PFSK-1 (cell line): ENCODE measurements at regions not wholly inside any gene's neighbourhood (a gene's known extent, or its start where the extent isn't known, plus 50 kb on each side); places are given as distances from the start of the nearest gene placed in this dataset.

ENCODE experiments used
- FOXP2 ChIP-seq: optimal IDR thresholded peaks from 2 replicates; pipeline ENCODE3; 2011; ENCODE audit warnings: borderline replicate concordance, control low read depth, inconsistent platforms; ENCODE audit not compliant: insufficient read depth; ENCODE audit errors: extremely low read length, extremely low read depth
- POLR2AphosphoS5 ChIP-seq: IDR thresholded peaks from 2 replicates; pipeline ENCODE4 v1.6.1; 2012; ENCODE audit warnings: low read depth, mild to moderate bottlenecking, control low read depth, low read length, moderate library complexity
- SIN3A ChIP-seq: IDR thresholded peaks from 2 replicates; pipeline ENCODE4 v1.6.1; 2012; ENCODE audit warnings: mild to moderate bottlenecking, low read length, moderate library complexity, borderline replicate concordance; ENCODE audit not compliant: insufficient read depth
- TAF1 ChIP-seq: IDR thresholded peaks from 2 replicates; pipeline ENCODE4 v1.6.1; 2012; ENCODE audit warnings: low read length, control low read depth, borderline replicate concordance; ENCODE audit not compliant: insufficient read depth
- TF ChIP-seq, protein P1 (sequence below), 2 experiments: IDR thresholded peaks; 2 replicates each; pipeline versions ENCODE4 v1.6.1 to v1.8.0; 2011 to 2012; ENCODE audit warnings: low read depth in 2 of 2, low read length in 2 of 2, control low read depth in 1 of 2, inconsistent platforms in 1 of 2, mild to moderate bottlenecking in 1 of 2, moderate library complexity in 1 of 2; ENCODE audit not compliant: insufficient read depth in 1 of 2

DNA sequence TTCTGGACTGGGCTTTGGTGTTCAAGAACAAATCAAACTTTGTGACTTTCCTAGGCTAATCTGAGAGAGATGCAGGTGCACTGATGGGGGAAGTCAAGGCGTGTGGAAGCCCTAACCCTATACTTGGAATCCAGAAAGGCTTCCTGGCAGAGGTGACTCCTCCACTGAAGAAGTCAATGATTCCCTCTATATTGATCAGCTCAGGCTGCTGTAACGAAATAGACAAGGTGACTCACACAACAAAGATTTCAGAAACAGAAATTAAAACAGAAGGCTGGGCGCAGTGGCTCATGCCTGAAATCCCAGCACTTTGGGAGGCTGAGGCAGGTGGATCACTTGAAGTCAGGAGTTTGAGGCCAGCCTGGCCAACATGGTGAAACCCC lies 69.6 kb upstream of the GGTA1 start:
- TF ChIP-seq SIN3A (no peak), FOXP2 (no peak), POLR2AphosphoS5 (no peak), TAF1 (no peak)
- TF ChIP-seq, protein P1, sequence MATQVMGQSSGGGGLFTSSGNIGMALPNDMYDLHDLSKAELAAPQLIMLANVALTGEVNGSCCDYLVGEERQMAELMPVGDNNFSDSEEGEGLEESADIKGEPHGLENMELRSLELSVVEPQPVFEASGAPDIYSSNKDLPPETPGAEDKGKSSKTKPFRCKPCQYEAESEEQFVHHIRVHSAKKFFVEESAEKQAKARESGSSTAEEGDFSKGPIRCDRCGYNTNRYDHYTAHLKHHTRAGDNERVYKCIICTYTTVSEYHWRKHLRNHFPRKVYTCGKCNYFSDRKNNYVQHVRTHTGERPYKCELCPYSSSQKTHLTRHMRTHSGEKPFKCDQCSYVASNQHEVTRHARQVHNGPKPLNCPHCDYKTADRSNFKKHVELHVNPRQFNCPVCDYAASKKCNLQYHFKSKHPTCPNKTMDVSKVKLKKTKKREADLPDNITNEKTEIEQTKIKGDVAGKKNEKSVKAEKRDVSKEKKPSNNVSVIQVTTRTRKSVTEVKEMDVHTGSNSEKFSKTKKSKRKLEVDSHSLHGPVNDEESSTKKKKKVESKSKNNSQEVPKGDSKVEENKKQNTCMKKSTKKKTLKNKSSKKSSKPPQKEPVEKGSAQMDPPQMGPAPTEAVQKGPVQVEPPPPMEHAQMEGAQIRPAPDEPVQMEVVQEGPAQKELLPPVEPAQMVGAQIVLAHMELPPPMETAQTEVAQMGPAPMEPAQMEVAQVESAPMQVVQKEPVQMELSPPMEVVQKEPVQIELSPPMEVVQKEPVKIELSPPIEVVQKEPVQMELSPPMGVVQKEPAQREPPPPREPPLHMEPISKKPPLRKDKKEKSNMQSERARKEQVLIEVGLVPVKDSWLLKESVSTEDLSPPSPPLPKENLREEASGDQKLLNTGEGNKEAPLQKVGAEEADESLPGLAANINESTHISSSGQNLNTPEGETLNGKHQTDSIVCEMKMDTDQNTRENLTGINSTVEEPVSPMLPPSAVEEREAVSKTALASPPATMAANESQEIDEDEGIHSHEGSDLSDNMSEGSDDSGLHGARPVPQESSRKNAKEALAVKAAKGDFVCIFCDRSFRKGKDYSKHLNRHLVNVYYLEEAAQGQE (IDR thresholded peaks at IDR 0.05; ENCODE audit: insufficient read depth in 1 of 2, low read depth in 2 of 2, low read length in 2 of 2): no peak

DNA sequence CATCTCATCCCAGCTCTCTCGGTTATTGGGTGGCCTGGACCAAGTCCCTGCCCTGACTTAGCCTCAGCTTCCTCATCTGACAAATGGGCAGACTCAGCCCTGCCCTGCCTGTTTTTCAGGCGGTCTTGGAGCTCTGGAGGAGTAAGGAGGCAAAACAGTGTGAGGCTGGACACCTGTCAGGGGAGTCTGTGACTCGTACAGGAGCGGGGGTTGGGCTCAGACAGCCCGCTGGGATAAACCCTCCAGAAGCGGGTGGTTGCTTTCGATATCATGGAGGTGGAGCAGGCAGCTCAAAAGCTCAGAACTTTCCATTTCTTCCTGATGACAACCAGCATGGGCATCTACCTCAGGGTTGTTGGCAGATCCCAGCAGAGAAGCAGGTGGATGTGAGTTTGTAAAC lies 72.9 kb upstream of the GGTA1 start:
- TF ChIP-seq TAF1: no peak
- TF ChIP-seq, protein P1 (IDR thresholded peaks at IDR 0.05; ENCODE audit: insufficient read depth in 1 of 2, low read depth in 2 of 2, low read length in 2 of 2): no peak
- no peak for TF ChIP-seq POLR2AphosphoS5
- no peak for TF ChIP-seq SIN3A
- no peak for TF ChIP-seq FOXP2

GRCh38 chr9:121573717-121574485 lies 74.3 kb upstream of the GGTA1 start:
- TF ChIP-seq, protein P1 (IDR thresholded peaks at IDR 0.05; ENCODE audit: insufficient read depth in 1 of 2, low read depth in 2 of 2, low read length in 2 of 2): no peak
- TF ChIP-seq POLR2AphosphoS5 (no peak), TAF1 (no peak), SIN3A (no peak), FOXP2 (no peak)

DNA sequence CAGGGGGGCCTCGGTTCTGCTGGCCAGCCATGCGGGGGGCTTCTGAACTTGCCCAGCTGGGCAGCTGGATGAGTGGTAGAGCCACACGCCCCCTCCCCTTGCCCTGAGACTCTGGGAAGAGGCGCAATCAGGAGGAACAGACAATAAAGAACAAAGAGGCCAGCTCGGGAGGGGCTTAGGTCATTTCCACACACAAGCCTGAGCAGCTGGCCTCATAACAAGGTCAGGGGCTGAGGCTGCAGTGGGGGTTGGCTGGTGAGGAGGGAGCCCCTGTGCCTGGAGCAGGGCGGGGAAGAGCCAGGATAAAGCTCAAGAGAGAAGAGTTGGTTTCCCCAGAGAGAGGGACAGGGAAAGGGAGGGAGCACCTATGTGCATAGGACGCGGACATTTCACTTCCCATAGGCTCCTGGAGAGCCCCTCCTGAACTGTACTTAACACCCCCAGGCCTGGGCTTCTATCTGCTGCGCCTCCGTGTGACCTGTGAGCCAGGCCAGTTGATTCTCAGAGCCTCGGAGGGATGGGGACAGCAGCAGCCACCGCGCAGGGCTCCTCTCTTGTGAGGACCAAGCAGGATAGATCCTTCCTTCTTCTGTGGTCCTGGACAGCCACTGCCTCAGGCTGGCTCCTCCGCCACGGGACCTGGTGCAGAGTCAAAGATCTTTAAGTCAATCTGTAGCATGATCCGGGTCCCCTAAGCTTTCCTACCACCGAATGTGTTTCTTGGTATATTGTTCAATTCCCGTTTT lies 75.3 kb upstream of the GGTA1 start:
- TF ChIP-seq SIN3A (no peak), TAF1 (no peak), FOXP2 (no peak), POLR2AphosphoS5 (no peak)
- TF ChIP-seq, protein P1 (IDR thresholded peaks at IDR 0.05; ENCODE audit: insufficient read depth in 1 of 2, low read depth in 2 of 2, low read length in 2 of 2): no peak
